K562 (cell line): ENCODE measurements at regions not wholly inside any gene's neighbourhood (a gene's known extent, or its start where the extent isn't known, plus 50 kb on each side); places are given as distances from the start of the nearest gene placed in this dataset.

Experiments used
- ATAC-seq: fragments of 200-7000 bp; cut with Tn5 transposase; 3 replicates; pipeline ENCODE4 v1.9.1; 2020; ENCODE audit warnings: moderate library complexity
- BruUV-seq: library from RNA; stranded (reverse); fragments of 400-500 nt; replicated peaks from 2 replicates; lab custom pipeline; 2021; lab: Mats Ljungman, UMichigan
- CTCF ChIA-PET: fragments of 300-600 bp; formaldehyde crosslinking; extraction: SDS; loops from one replicate; lab custom pipeline; 2021; ENCODE audit warnings: low intra/inter-chr PET ratio; lab: Yijun Ruan, JAX
- POLR2A ChIA-PET: fragments of 300-600, 350-650 bp; sonication (Branson Sonifier 250); formaldehyde crosslinking; extraction: SDS; loops from one replicate; lab custom pipeline; 2021; ENCODE audit warnings: antibody characterized with exemption, inconsistent platforms; lab: Yijun Ruan, JAX
- DNase-seq, 4 experiments: peaks; one replicate each; pipeline versions ENCODE4 v3.0.0 to v3.0.0-alpha.2; 2011 to 2018; ENCODE audit warnings: low spot score in 3 of 4, mixed read lengths in 3 of 4; ENCODE audit errors: extremely low read depth in 1 of 4
- FAIRE-seq: peaks from 2 replicates; lab custom pipeline; 2011; peaks lifted over from hg19 to GRCh38; lab: Jason Lieb, UNC
- H2AFZ ChIP-seq: 2 replicates; pipeline ENCODE4 v1.6.0; 2011; ENCODE audit warnings: low read depth, low read length, control low read depth, inconsistent platforms
- H3K27ac ChIP-seq: fragments of 200-600 bp; 3 replicates; pipeline ENCODE4 v1.8.0; 2011; ENCODE audit warnings: low read depth, mild to moderate bottlenecking, control low read depth, inconsistent platforms, low read length, moderate library complexity, mixed read lengths; ENCODE audit errors: extremely low read depth
- H3K27me3 ChIP-seq, 2 experiments: fragments of 300-600 bp in 1 of 2; 2 replicates in 1 of 2; 3 replicates in 1 of 2; pipeline versions ENCODE4 v1.6.0 to v1.8.0; 2011; ENCODE audit warnings: inconsistent platforms in 2 of 2, low read length in 2 of 2, mild to moderate bottlenecking in 1 of 2, mixed read lengths in 1 of 2, moderate library complexity in 1 of 2; ENCODE audit not compliant: control insufficient read depth in 2 of 2, insufficient read depth in 2 of 2
- H3K36me3 ChIP-seq: fragments of 300-600 bp; 3 replicates; pipeline ENCODE4 v1.8.0; 2011; ENCODE audit warnings: mild to moderate bottlenecking, low read length, inconsistent platforms; ENCODE audit not compliant: control insufficient read depth, insufficient read depth
- H3K4me1 ChIP-seq, 2 experiments: fragments of 200-600 bp in 1 of 2; replicated peaks in 1 of 2; 2 replicates in 1 of 2; 3 replicates in 1 of 2; pipeline versions ENCODE4 v1.5.1 to v1.8.0; 2011; ENCODE audit warnings: inconsistent platforms in 2 of 2, low read length in 2 of 2, mild to moderate bottlenecking in 1 of 2, mixed read lengths in 1 of 2, moderate library complexity in 1 of 2; ENCODE audit not compliant: control insufficient read depth in 2 of 2, insufficient read depth in 2 of 2
- H3K4me2 ChIP-seq: 2 replicates; pipeline ENCODE4 v1.6.1; 2011; ENCODE audit warnings: low read length, control low read depth, inconsistent platforms, mixed read lengths; ENCODE audit not compliant: insufficient read depth
- H3K4me3 ChIP-seq: fragments of 200-600 bp; sonication (generic), shearing (Covaris generic); 2 replicates; pipeline ENCODE4 v1.5.1; 2016; ENCODE audit warnings: control low read depth, inconsistent platforms
- H3K79me2 ChIP-seq: fragments of 200-600 bp; 3 replicates; pipeline ENCODE4 v1.8.0; 2011; ENCODE audit warnings: low read length, inconsistent platforms; ENCODE audit not compliant: control insufficient read depth, insufficient read depth
- H3K9ac ChIP-seq, 2 experiments: 2 replicates each; pipeline versions ENCODE4 v1.6.0 to v1.6.1; 2011; ENCODE audit warnings: low read depth in 2 of 2, low read length in 2 of 2, control low read depth in 1 of 2, inconsistent platforms in 1 of 2, mild to moderate bottlenecking in 1 of 2, mixed read lengths in 1 of 2; ENCODE audit not compliant: insufficient read depth in 1 of 2
- H3K9me1 ChIP-seq: one replicate; pipeline ENCODE4 v1.6.0; 2011; ENCODE audit warnings: inconsistent platforms, mild to moderate bottlenecking, low read length, moderate library complexity; ENCODE audit not compliant: control insufficient read depth, insufficient read depth
- H3K9me3 ChIP-seq: replicated peaks from 2 replicates; pipeline ENCODE4 v1.5.1; 2011; ENCODE audit warnings: low read depth, low read length, inconsistent platforms; ENCODE audit not compliant: control insufficient read depth, insufficient read depth
- H4K20me1 ChIP-seq: replicated peaks from 2 replicates; pipeline ENCODE4 v1.6.1; 2011; ENCODE audit warnings: low read length, inconsistent platforms, mixed read lengths; ENCODE audit not compliant: control insufficient read depth, insufficient read depth
- CTCF ChIP-seq, 3 experiments: IDR thresholded peaks in 2 of 3; conservative IDR thresholded peaks in 1 of 3; 2 replicates each; pipeline ENCODE4 v1.5.1; 2011 to 2012; ENCODE audit warnings: low read length in 3 of 3, mild to moderate bottlenecking in 3 of 3, control low read depth in 2 of 3, improper control_type of control experiment in 1 of 3, inconsistent platforms in 1 of 3, low read depth in 1 of 3, mixed read lengths in 1 of 3, moderate library complexity in 1 of 3; ENCODE audit not compliant: insufficient read depth in 2 of 3
- PTRF ChIP-seq: fragments of 450-650 bp; IDR thresholded peaks from 2 replicates; pipeline ENCODE4 v1.6.1; 2016; ENCODE audit warnings: mild to moderate bottlenecking, missing genetic modification characterization, missing compliant biosample characterization
- SIRT6 ChIP-seq: IDR thresholded peaks from one replicate; pipeline ENCODE4 v1.6.1; 2012; ENCODE audit warnings: low read depth, mild to moderate bottlenecking, control low read depth, inconsistent platforms, low read length, moderate library complexity
- WGBS: fragments of 100-300 bp; shearing (Covaris generic); methylation state at CpG from one replicate; pipeline ENCODE4 v1.1.6; 2016; ENCODE audit warnings: low coverage, mixed read lengths; ENCODE audit not compliant: insufficient coverage; ENCODE audit errors: missing lambda C conversion rate; 5-methylcytosine and 5-hydroxymethylcytosine counted together
- in situ Hi-C: fragments of 300-500 bp; cut with MboI; formaldehyde crosslinking; loops from 4 replicates; pipeline ENCODE4 v1.15.0; 2018; ENCODE audit warnings: inconsistent platforms, mixed read lengths
- intact Hi-C: fragments of 100-400 bp; cut with micrococcal nuclease; formaldehyde crosslinking; loops from 2 replicates; pipeline ENCODE4 v1.14.2; 2022

- TF ChIP-seq CTCF (IDR thresholded peaks at IDR 0.05 in 2 of 3, conservative IDR thresholded peaks at IDR 0.05 in 1 of 3; ENCODE audit: insufficient read depth in 2 of 3, low read depth in 1 of 3, low read length in 3 of 3) (peak; percentile 16 to 44 (median 27); a peak in 4 of 6 replicates), SIRT6 (no peak), PTRF (tag) (no peak)
- Histone ChIP-seq H3K9ac (no peak overlapping the region), H3K4me3 (no peak overlapping the region), H4K20me1 (no peaks in the 10 kb centered on the region), H3K27me3 (no peaks in the 10 kb centered on the region), H3K4me1 (no peaks in the 10 kb centered on the region), H3K79me2 (no peaks in the 10 kb centered on the region), H3K27ac (no peak overlapping the region), H3K4me2 (no peak overlapping the region), H3K9me3 (no peaks in the 10 kb centered on the region), H3K36me3 (no peaks in the 10 kb centered on the region), H3K9me1 (no peaks in the 10 kb centered on the region), H2AFZ (no peak overlapping the region)
- WGBS: 0% methylated on average over 4 of the region's 9 CpGs
- ATAC-seq (0 out of 3 replicates have a peak, but pooled peaks have one; percentile 47), DNase-seq (peak; percentile 4 to 19 (median 12)), FAIRE-seq (no peak)
- in situ Hi-C loops (no loop called here), intact Hi-C loops (no loop called here)
- POLR2A ChIA-PET: no interaction called here
- CTCF ChIA-PET: no interaction called here
- no TSS peak for BruUV-seq
Observed at GRCh38 chr13:72221276-72221962, 354.4 kb upstream of the DACH1 start.
